ENCODE measurements at regions not wholly inside any gene's neighbourhood (a gene's known extent, or its start where the extent isn't known, plus 50 kb on each side); places are given as distances from the start of the nearest gene placed in this dataset.
"Not testable (repeated sequence)": the region's sequence is repeated elsewhere in the genome, so short reads cannot be mapped to it uniquely, and the experiment has no call there.

GRCh38 chr13:44667943-44668342 lies 91.8 kb upstream of the TSC22D1 start:
- no peaks in the 10 kb centered on the region for H3K36me3 ChIP-seq (ENCODE audit: insufficient read depth, low read length)
- no peak overlapping the region for H3K4me3 Mint-ChIP-seq (ENCODE audit: unreplicated experiment)
- H3K27me3 Mint-ChIP-seq (ENCODE audit: low read depth, unreplicated experiment): peaks cover 1% of the 10 kb centered on the region
- H4K20me1 ChIP-seq (ENCODE audit: insufficient read depth, low read length): no peaks in the 10 kb centered on the region
- H3K4me1 ChIP-seq (ENCODE audit: insufficient read depth, low read length): peaks cover 27% of the 10 kb centered on the region
- no peaks in the 10 kb centered on the region for H3K79me2 ChIP-seq (ENCODE audit: insufficient read depth, low read length)
- DNase-seq (ENCODE audit: low read depth): peak; percentile 82
- TF ChIP-seq CTCF (IDR thresholded peaks at IDR 0.05; ENCODE audit: insufficient read depth, low read depth, low read length) (no peak), EZH2 (IDR thresholded peaks at IDR 0.05; ENCODE audit: insufficient read depth, low read length) (no peak)
- peak overlapping the region; percentile 39 for H3K9ac ChIP-seq (ENCODE audit: low read length)
- H3K27ac Mint-ChIP-seq (ENCODE audit: unreplicated experiment): no peak overlapping the region
- H3K9me3 ChIP-seq (ENCODE audit: insufficient read depth, low read depth, low read length): no peaks in the 10 kb centered on the region
- H3K4me2 ChIP-seq (ENCODE audit: low read length): peak overlapping the region; percentile 77
- peaks cover 6% of the 10 kb centered on the region for H3K4me1 Mint-ChIP-seq (ENCODE audit: low read depth, unreplicated experiment)
- H3K36me3 Mint-ChIP-seq (ENCODE audit: low read depth, unreplicated experiment): no peaks in the 10 kb centered on the region
- no peaks in the 10 kb centered on the region for H3K27me3 ChIP-seq (ENCODE audit: insufficient read depth, low read length)
- FAIRE-seq: peak; percentile 74
- peak overlapping the region; percentile 27 for H3K4me3 ChIP-seq (ENCODE audit: insufficient read depth, low read depth, low read length)
- H3K27ac ChIP-seq (ENCODE audit: low read depth, low read length): peak overlapping the region; percentile 26
- H2AFZ ChIP-seq (ENCODE audit: low read depth, low read length): no peak overlapping the region
- H3K9me3 Mint-ChIP-seq (ENCODE audit: unreplicated experiment): no peaks in the 10 kb centered on the region

- not testable (repeated sequence) for H3K36me3 Mint-ChIP-seq (ENCODE audit: low read depth, unreplicated experiment); H2AFZ ChIP-seq (ENCODE audit: low read depth, low read length)
- H3K27ac Mint-ChIP-seq (ENCODE audit: unreplicated experiment): peak overlapping the region; percentile 67
These were observed 90.4 kb upstream of the TSC22D1 start for GRCh38 chr13:44666538-44666937.

GRCh38 chr13:44664308-44664707 lies 88.2 kb upstream of the TSC22D1 start:
- no peak overlapping the region for H3K4me3 ChIP-seq (ENCODE audit: insufficient read depth, low read depth, low read length)
- no peak for FAIRE-seq
- peaks cover 27% of the 10 kb centered on the region for H3K4me1 ChIP-seq (ENCODE audit: insufficient read depth, low read length)
- H3K79me2 ChIP-seq (ENCODE audit: insufficient read depth, low read length): no peaks in the 10 kb centered on the region
- no peaks in the 10 kb centered on the region for H3K36me3 ChIP-seq (ENCODE audit: insufficient read depth, low read length)
- no peaks in the 10 kb centered on the region for H3K9me3 ChIP-seq (ENCODE audit: insufficient read depth, low read depth, low read length)
- no peaks in the 10 kb centered on the region for H3K27me3 ChIP-seq (ENCODE audit: insufficient read depth, low read length)
- TF ChIP-seq EZH2 (IDR thresholded peaks at IDR 0.05; ENCODE audit: insufficient read depth, low read length) (no peak), CTCF (IDR thresholded peaks at IDR 0.05; ENCODE audit: insufficient read depth, low read depth, low read length) (no peak)
- H2AFZ ChIP-seq (ENCODE audit: low read depth, low read length): no peak overlapping the region
- peaks cover 17% of the 10 kb centered on the region for H3K4me1 Mint-ChIP-seq (ENCODE audit: low read depth, unreplicated experiment)
- no peak overlapping the region for H3K4me2 ChIP-seq (ENCODE audit: low read length)
- peaks cover 2% of the 10 kb centered on the region for H3K9me3 Mint-ChIP-seq (ENCODE audit: unreplicated experiment)
- no peak overlapping the region for H3K27ac ChIP-seq (ENCODE audit: low read depth, low read length)
- H3K4me3 Mint-ChIP-seq (ENCODE audit: unreplicated experiment): no peak overlapping the region
- H3K27ac Mint-ChIP-seq (ENCODE audit: unreplicated experiment): no peak overlapping the region
- no peak for DNase-seq (ENCODE audit: low read depth)
- no peaks in the 10 kb centered on the region for H4K20me1 ChIP-seq (ENCODE audit: insufficient read depth, low read length)
- H3K36me3 Mint-ChIP-seq (ENCODE audit: low read depth, unreplicated experiment): no peaks in the 10 kb centered on the region
- no peak overlapping the region for H3K9ac ChIP-seq (ENCODE audit: low read length)
- peaks cover 2% of the 10 kb centered on the region for H3K27me3 Mint-ChIP-seq (ENCODE audit: low read depth, unreplicated experiment)

More at GRCh38 chr13:44666538-44666937, 90.4 kb upstream of the TSC22D1 start:
- H3K79me2 ChIP-seq (ENCODE audit: insufficient read depth, low read length); H3K4me3 ChIP-seq (ENCODE audit: insufficient read depth, low read depth, low read length); H3K36me3 ChIP-seq (ENCODE audit: insufficient read depth, low read length); H3K9ac ChIP-seq (ENCODE audit: low read length); H3K27ac ChIP-seq (ENCODE audit: low read depth, low read length); H3K4me1 Mint-ChIP-seq (ENCODE audit: low read depth, unreplicated experiment); H4K20me1 ChIP-seq (ENCODE audit: insufficient read depth, low read length); H3K4me2 ChIP-seq (ENCODE audit: low read length); FAIRE-seq; H3K27me3 Mint-ChIP-seq (ENCODE audit: low read depth, unreplicated experiment); H3K9me3 Mint-ChIP-seq (ENCODE audit: unreplicated experiment); H3K4me3 Mint-ChIP-seq (ENCODE audit: unreplicated experiment); H3K9me3 ChIP-seq (ENCODE audit: insufficient read depth, low read depth, low read length); H3K27me3 ChIP-seq (ENCODE audit: insufficient read depth, low read length): not testable (repeated sequence)
- DNase-seq (ENCODE audit: low read depth): peak; percentile 60
- peaks cover 27% of the 10 kb centered on the region for H3K4me1 ChIP-seq (ENCODE audit: insufficient read depth, low read length)
